Breast epithelium (tissue), 4 donors: ENCODE measurements at regions not wholly inside any gene's neighbourhood (a gene's known extent, or its start where the extent isn't known, plus 50 kb on each side); places are given as distances from the start of the nearest gene placed in this dataset.
"Not testable (repeated sequence)": the region's sequence is repeated elsewhere in the genome, so short reads cannot be mapped to it uniquely, and the experiment has no call there.

Source experiments
- DNase-seq, 2 donors: peaks; one replicate each; pipeline ENCODE4 v3.0.0-alpha.2; 2019; ENCODE audit warnings: low spot score in 2 of 2
- H3K27ac ChIP-seq, 2 donors: fragments of 200-600 bp; sonication (generic) in 1 of 2; one replicate each; pipeline ENCODE4 v1.5.1; 2016 to 2019; ENCODE audit warnings: mild to moderate bottlenecking in 1 of 2
- H3K27me3 ChIP-seq, 2 donors: fragments of 200-600 bp; sonication (generic) in 1 of 2; one replicate each; pipeline versions ENCODE4 v1.5.1 to v1.6.0; 2017 to 2019; ENCODE audit warnings: control low read depth in 1 of 2, mild to moderate bottlenecking in 1 of 2
- H3K36me3 ChIP-seq: fragments of 200-600 bp; one replicate; pipeline ENCODE4 v1.5.1; 2019
- H3K4me1 ChIP-seq, 2 donors: fragments of 200-600 bp; sonication (generic); one replicate each; pipeline ENCODE4 v1.5.1; 2016 to 2019; ENCODE audit warnings: control low read depth in 1 of 2
- H3K4me3 ChIP-seq, 3 donors: fragments of 200-600 bp; sonication (generic); 1 replicate in 2 of 3; 2 replicates in 1 of 3; pipeline ENCODE4 v1.5.1; 2016 to 2019; ENCODE audit warnings: mild to moderate bottlenecking in 3 of 3, moderate library complexity in 2 of 3
- H3K9me3 ChIP-seq, 2 donors: fragments of 200-600 bp; sonication (generic) in 1 of 2; one replicate each; pipeline ENCODE4 v1.5.1; 2016 to 2019; ENCODE audit warnings: control low read depth in 1 of 2
- CTCF ChIP-seq, 3 donors: fragments of 450-650 bp; IDR thresholded peaks; one replicate each; pipeline ENCODE4 v1.5.1; 2016 to 2017; ENCODE audit warnings: antibody characterized with exemption in 3 of 3, mild to moderate bottlenecking in 3 of 3, moderate library complexity in 3 of 3
- POLR2A ChIP-seq: fragments of 450-650 bp; IDR thresholded peaks from one replicate; pipeline ENCODE4 v1.6.1; 2016; ENCODE audit warnings: antibody characterized with exemption, mild to moderate bottlenecking, moderate library complexity
- POLR2AphosphoS5 ChIP-seq, 3 donors: sonication (generic); formaldehyde crosslinking; IDR thresholded peaks; one replicate each; pipeline ENCODE4 v1.6.1; 2017; ENCODE audit warnings: antibody characterized with exemption in 3 of 3
- intact Hi-C: fragments of 100-400 bp; cut with DNase I; formaldehyde crosslinking; loops from one replicate; pipeline ENCODE4 v1.15.1; 2023; ENCODE audit warnings: low total_unique reads

GRCh38 chr15:35271371-35272043, 186.4 kb upstream of the NANOGP8 start:
- TF ChIP-seq POLR2AphosphoS5 (IDR thresholded peaks at IDR 0.05): no peak
- TF ChIP-seq POLR2A: no peak
- no peak for TF ChIP-seq CTCF (IDR thresholded peaks at IDR 0.05)
- intact Hi-C loops: no loop called here
- H3K4me3 ChIP-seq: no peak overlapping the region

GRCh38 chr15:35260941-35261340, 175.8 kb upstream of the NANOGP8 start:
- no peaks in the 10 kb centered on the region for H3K36me3 ChIP-seq
- no peak overlapping the region for H3K4me3 ChIP-seq
- intact Hi-C loops: no loop called here
- TF ChIP-seq POLR2A: no peak
- TF ChIP-seq CTCF (IDR thresholded peaks at IDR 0.05): no peak
- no peak for TF ChIP-seq POLR2AphosphoS5 (IDR thresholded peaks at IDR 0.05)
- DNase-seq: no peak
- H3K27me3 ChIP-seq: no peaks in the 10 kb centered on the region
- no peaks in the 10 kb centered on the region for H3K4me1 ChIP-seq
- H3K27ac ChIP-seq: no peak overlapping the region
- no peaks in the 10 kb centered on the region for H3K9me3 ChIP-seq

More at GRCh38 chr15:35271371-35272043, 186.4 kb upstream of the NANOGP8 start:
- Histone ChIP-seq H3K9me3 (peaks cover 0 to 6% of the 10 kb centered on the region in 2 donors), H3K36me3 (no peaks in the 10 kb centered on the region), H3K4me1 (no peaks in the 10 kb centered on the region), H3K27ac (no peak overlapping the region), H3K27me3 (no peaks in the 10 kb centered on the region)
- DNase-seq: no peak

- intact Hi-C loops, H3K4me3 ChIP-seq, DNase-seq, H3K4me1 ChIP-seq, H3K27ac ChIP-seq, H3K27me3 ChIP-seq, H3K36me3 ChIP-seq, H3K9me3 ChIP-seq: not testable (repeated sequence)
Measured at GRCh38 chr15:35260274-35260673, 175.2 kb upstream of the NANOGP8 start.

- Histone ChIP-seq H3K9me3 (no peaks in the 10 kb centered on the region), H3K36me3 (no peaks in the 10 kb centered on the region), H3K4me1 (no peaks in the 10 kb centered on the region), H3K4me3 (no peak overlapping the region), H3K27me3 (no peaks in the 10 kb centered on the region), H3K27ac (no peak overlapping the region)
- no peak for DNase-seq
- intact Hi-C loops: no loop called here
- TF ChIP-seq POLR2AphosphoS5 (IDR thresholded peaks at IDR 0.05): no peak
- no peak for TF ChIP-seq CTCF (IDR thresholded peaks at IDR 0.05)
- TF ChIP-seq POLR2A: no peak
Measured at GRCh38 chr15:35256551-35256950, 171.5 kb upstream of the NANOGP8 start.

- Histone ChIP-seq H3K27me3 (no peaks in the 10 kb centered on the region), H3K36me3 (no peaks in the 10 kb centered on the region), H3K9me3 (no peaks in the 10 kb centered on the region), H3K27ac (no peak overlapping the region), H3K4me1 (no peaks in the 10 kb centered on the region), H3K4me3 (no peak overlapping the region)
- no peak for DNase-seq
- intact Hi-C loops: no loop called here
- TF ChIP-seq CTCF (IDR thresholded peaks at IDR 0.05) (no peak), POLR2AphosphoS5 (IDR thresholded peaks at IDR 0.05) (no peak), POLR2A (no peak)
Measured at GRCh38 chr15:35256141-35256540, 171.0 kb upstream of the NANOGP8 start.

- H3K4me3 ChIP-seq, H3K27me3 ChIP-seq, H3K27ac ChIP-seq, H3K9me3 ChIP-seq, intact Hi-C loops, H3K4me1 ChIP-seq, H3K36me3 ChIP-seq, DNase-seq: not testable (repeated sequence)
Measured at GRCh38 chr15:35254908-35255307, 169.8 kb upstream of the NANOGP8 start.
